LNCAP (cell line): ENCODE measurements at regions not wholly inside any gene's neighbourhood (a gene's known extent, or its start where the extent isn't known, plus 50 kb on each side); places are given as distances from the start of the nearest gene placed in this dataset.

ENCODE experiments used
- TF ChIP-seq, protein P1 (sequence below): fragments of 450-650 bp; IDR thresholded peaks from 2 replicates; pipeline ENCODE4 v1.5.1; 2017; ENCODE audit warnings: mild to moderate bottlenecking

DNA sequence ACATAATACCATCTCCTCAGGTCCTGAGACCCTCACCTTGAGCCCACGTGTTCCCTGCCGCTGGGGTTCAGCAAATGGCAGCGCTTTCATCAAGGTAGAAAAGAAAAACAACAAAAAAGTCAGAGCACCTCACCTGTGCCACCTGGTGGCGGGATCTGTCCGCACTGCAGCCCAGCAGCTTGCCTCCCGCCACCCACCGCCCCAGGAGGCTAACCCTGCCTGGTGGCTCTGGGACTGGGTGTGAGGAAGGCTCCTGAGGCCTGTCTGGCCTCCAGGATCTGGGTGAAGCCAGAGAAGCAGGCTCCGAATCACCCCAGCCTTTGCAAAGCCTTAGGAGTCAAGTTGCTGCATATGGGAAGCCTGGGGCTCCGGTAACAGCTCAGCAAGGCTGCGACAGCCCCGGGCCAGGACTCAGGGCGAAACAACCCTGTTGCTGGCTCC lies 270.8 kb downstream of the BMP7 start:
- TF ChIP-seq, protein P1, sequence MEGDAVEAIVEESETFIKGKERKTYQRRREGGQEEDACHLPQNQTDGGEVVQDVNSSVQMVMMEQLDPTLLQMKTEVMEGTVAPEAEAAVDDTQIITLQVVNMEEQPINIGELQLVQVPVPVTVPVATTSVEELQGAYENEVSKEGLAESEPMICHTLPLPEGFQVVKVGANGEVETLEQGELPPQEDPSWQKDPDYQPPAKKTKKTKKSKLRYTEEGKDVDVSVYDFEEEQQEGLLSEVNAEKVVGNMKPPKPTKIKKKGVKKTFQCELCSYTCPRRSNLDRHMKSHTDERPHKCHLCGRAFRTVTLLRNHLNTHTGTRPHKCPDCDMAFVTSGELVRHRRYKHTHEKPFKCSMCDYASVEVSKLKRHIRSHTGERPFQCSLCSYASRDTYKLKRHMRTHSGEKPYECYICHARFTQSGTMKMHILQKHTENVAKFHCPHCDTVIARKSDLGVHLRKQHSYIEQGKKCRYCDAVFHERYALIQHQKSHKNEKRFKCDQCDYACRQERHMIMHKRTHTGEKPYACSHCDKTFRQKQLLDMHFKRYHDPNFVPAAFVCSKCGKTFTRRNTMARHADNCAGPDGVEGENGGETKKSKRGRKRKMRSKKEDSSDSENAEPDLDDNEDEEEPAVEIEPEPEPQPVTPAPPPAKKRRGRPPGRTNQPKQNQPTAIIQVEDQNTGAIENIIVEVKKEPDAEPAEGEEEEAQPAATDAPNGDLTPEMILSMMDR, result peak; percentile 77

DNA sequence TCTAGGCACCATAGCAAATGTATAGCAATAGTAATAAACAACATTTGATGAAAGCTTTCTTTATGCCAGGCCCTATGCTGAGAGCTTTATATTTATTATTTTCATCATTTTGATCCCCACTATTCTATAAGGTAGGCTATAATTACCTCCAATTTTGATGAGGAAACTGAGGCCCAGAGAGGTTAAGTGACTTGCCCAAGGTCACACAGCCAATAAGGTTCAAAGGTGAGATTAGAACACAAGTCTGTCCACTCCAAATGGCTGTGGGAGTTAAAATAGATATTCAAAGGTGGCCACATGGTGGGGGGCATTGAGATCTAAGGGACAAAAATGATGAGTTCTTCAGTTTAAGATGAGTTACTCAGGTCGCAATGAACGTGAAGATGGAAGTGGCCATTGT lies 269.9 kb downstream of the BMP7 start:
- TF ChIP-seq, protein P1, result no peak

DNA sequence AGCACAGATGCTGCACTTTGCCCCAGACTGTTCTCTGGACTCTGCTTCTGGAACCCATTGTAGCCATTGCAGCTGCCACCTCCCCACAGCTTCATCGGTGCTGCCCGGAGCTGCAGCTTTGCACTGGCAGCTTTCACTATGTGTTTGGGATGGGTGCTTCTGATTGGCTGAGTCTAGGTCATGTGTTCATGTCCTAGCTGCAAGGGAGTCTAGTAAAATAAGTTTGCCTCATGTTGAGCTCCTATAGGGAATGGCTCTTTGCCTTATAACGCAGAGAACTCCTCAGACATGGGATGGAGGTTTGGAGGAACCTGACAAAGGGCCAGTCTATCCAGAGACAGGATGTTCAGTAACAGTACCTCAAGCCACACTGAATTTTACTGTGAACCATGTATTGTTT lies 268.0 kb downstream of the BMP7 start:
- TF ChIP-seq, protein P1, result no peak

DNA sequence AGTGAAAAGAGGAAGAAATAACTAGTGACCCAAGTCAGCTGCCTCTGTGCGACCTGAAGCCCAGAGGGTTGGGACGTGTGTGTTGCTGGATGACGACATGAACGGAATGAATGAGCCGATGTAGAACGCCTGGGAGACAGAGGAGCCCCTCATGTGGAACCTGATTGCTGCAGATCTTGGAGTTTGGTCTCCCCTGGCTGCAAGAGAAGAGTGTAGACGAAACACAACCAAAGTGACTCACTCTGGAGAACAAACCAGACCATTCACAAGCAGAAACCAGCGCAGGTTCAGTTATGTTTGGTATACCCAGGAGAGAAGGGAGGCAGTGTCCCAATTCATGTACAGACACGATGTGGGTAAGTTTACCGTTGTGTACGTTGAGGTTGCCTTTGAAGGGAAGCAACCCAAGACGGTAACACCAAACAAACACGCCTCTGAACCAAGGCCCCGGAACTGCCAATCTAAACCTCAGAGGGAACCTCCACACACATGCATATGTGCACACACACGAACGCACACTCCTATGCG lies 265.9 kb downstream of the BMP7 start:
- TF ChIP-seq, protein P1, result no peak

DNA sequence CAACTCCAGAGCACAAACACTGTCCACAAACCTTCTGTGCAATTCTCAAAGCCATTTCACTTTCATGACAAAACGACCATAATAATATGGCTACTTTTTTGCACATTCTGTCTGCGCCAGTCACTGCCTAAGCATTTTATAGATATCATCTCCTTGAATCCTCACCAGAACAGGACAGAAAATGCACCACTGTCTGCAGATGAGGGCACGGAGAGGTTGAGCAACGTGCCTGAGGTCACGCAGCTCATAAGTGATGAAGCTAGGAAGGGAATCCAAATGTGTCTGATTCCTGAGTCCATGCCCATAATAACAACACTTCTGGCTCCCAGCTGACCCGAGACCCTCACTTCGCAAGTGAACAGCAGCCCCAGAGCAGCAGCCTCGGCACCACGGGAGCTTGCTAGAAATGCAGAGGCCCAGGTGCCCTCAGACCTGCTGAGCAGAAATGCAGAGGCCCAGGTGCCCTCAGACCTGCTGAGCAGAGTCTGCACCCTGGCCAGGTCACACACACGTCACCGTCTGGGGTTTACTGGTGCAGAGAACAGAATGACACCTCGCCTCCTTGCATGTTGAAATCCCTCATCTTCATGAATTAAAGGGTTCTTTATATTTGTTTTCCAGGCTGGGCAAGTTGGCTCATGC lies 265.2 kb downstream of the BMP7 start:
- TF ChIP-seq, protein P1, result no peak

DNA sequence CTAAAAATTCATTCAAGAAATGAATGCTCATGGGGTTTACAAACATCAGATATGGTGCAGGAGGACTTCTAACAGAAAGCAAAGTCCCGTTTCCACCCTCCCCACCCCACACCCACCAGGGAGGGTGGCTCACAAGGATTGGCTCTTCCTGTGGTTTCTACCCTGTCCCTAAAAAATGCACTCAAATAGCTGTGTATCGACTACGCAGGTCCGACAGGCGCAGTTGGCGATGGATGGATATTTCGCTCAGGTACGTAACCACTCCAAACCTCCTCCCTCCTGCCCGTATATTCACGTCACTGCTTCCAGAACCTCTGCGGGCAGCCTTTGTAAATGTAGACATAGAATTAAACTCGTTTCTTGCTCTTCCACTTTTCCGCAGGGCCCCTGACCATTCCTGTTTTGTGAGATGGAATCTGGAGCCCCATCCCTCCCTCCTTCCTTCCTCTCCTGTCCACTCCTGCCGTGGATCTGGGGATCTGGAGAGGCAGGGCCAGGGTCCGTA lies 264.3 kb downstream of the BMP7 start:
- TF ChIP-seq, protein P1, result no peak

DNA sequence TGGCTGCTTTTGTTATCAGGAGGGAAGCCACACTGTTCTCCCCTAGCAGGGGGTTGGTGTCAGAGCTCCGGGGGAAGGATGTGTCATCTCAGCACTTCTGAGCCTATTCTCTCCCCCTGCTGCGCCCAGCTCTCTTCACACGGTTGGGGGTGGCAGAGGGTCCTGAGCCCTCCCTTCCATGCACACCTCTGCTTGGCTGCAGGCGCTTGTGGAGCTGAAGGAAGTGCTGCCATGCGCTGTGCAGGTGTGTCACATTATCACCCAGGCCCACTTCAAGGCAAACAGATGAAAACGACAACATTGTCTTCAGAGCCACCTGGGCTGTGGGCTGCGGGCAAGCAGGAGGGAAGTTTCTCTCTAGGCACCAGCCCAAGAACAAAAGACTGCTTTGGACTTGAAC lies 263.4 kb downstream of the BMP7 start:
- TF ChIP-seq, protein P1, result no peak

DNA sequence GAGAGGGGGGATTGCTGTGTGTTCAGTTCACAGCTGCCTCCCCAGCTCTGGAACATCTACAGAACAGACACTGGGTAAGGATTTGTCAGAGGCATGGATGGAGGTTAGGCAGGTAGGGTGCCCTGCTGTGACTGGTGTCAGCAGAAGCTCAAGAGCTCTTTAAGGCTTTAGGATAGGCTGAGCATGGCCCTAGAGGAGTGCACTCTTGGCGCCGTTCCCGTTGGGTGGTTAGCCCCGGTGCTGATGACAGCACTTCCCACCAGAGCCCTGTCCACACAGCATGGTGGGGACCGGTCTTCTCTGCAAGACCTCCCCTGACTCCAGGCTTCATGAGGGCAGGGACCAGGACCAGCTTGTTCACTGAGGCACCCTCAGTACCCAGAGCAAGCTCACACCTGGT lies 262.0 kb downstream of the BMP7 start:
- TF ChIP-seq, protein P1, result no peak
